Liver (tissue), 3 donors: ENCODE measurements at regions not wholly inside any gene's neighbourhood (a gene's known extent, or its start where the extent isn't known, plus 50 kb on each side); places are given as distances from the start of the nearest gene placed in this dataset.

Source experiments
- CTCF ChIP-seq: fragments of 150-350 bp; IDR thresholded peaks from 2 replicates; pipeline ENCODE4 v1.5.1; 2017; ENCODE audit warnings: improper control_type of control experiment, low read depth, low read length; ENCODE audit not compliant: missing input control
- FOXA1 ChIP-seq: IDR thresholded peaks from 2 replicates; pipeline ENCODE4 v1.6.1; 2016; ENCODE audit warnings: antibody characterized with exemption
- FOXA2 ChIP-seq: IDR thresholded peaks from 2 replicates; pipeline ENCODE4 v1.6.1; 2016; ENCODE audit warnings: antibody characterized with exemption
- GABPA ChIP-seq, 2 donors: IDR thresholded peaks in 1 of 2; conservative IDR thresholded peaks in 1 of 2; 2 replicates each; pipeline ENCODE4 v1.6.1; 2016; ENCODE audit warnings: antibody characterized with exemption in 2 of 2, mild to moderate bottlenecking in 1 of 2, moderate library complexity in 1 of 2
- MAX ChIP-seq: IDR thresholded peaks from 2 replicates; pipeline ENCODE4 v1.6.1; 2016; ENCODE audit warnings: antibody characterized with exemption
- NR2F2 ChIP-seq: IDR thresholded peaks from 2 replicates; pipeline ENCODE4 v1.6.1; 2016; ENCODE audit warnings: antibody characterized with exemption
- RAD21 ChIP-seq, 2 donors: IDR thresholded peaks; 2 replicates each; pipeline ENCODE4 v1.6.1; 2016; ENCODE audit warnings: antibody characterized with exemption in 2 of 2, mild to moderate bottlenecking in 2 of 2
- RXRA ChIP-seq, 2 donors: IDR thresholded peaks; 2 replicates each; pipeline ENCODE4 v1.6.1; 2017 to 2018; ENCODE audit warnings: antibody characterized with exemption in 2 of 2, mild to moderate bottlenecking in 1 of 2
- YY1 ChIP-seq: IDR thresholded peaks from 2 replicates; pipeline ENCODE4 v1.6.1; 2016; ENCODE audit warnings: antibody characterized with exemption, mild to moderate bottlenecking
- TF ChIP-seq, protein P1 (sequence below): IDR thresholded peaks from 2 replicates; pipeline ENCODE4 v1.6.1; 2016; ENCODE audit warnings: antibody characterized with exemption, mild to moderate bottlenecking
- TF ChIP-seq, protein P2 (sequence below): IDR thresholded peaks from 2 replicates; pipeline ENCODE4 v1.6.1; 2016; ENCODE audit warnings: antibody characterized with exemption
- donor health status: healthy.
- donor health status: healthy.

- TF ChIP-seq FOXA1: no peak
- no peak for TF ChIP-seq MAX
- TF ChIP-seq CTCF: no peak
- TF ChIP-seq, protein P1, sequence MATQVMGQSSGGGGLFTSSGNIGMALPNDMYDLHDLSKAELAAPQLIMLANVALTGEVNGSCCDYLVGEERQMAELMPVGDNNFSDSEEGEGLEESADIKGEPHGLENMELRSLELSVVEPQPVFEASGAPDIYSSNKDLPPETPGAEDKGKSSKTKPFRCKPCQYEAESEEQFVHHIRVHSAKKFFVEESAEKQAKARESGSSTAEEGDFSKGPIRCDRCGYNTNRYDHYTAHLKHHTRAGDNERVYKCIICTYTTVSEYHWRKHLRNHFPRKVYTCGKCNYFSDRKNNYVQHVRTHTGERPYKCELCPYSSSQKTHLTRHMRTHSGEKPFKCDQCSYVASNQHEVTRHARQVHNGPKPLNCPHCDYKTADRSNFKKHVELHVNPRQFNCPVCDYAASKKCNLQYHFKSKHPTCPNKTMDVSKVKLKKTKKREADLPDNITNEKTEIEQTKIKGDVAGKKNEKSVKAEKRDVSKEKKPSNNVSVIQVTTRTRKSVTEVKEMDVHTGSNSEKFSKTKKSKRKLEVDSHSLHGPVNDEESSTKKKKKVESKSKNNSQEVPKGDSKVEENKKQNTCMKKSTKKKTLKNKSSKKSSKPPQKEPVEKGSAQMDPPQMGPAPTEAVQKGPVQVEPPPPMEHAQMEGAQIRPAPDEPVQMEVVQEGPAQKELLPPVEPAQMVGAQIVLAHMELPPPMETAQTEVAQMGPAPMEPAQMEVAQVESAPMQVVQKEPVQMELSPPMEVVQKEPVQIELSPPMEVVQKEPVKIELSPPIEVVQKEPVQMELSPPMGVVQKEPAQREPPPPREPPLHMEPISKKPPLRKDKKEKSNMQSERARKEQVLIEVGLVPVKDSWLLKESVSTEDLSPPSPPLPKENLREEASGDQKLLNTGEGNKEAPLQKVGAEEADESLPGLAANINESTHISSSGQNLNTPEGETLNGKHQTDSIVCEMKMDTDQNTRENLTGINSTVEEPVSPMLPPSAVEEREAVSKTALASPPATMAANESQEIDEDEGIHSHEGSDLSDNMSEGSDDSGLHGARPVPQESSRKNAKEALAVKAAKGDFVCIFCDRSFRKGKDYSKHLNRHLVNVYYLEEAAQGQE: no peak
- no peak for TF ChIP-seq YY1
- TF ChIP-seq GABPA (IDR thresholded peaks at IDR 0.05 in 1 of 2, conservative IDR thresholded peaks at IDR 0.05 in 1 of 2): no peak
- no peak for TF ChIP-seq NR2F2
- no peak for TF ChIP-seq RXRA (IDR thresholded peaks at IDR 0.05)
- no peak for TF ChIP-seq RAD21 (IDR thresholded peaks at IDR 0.05)
- TF ChIP-seq, protein P2, sequence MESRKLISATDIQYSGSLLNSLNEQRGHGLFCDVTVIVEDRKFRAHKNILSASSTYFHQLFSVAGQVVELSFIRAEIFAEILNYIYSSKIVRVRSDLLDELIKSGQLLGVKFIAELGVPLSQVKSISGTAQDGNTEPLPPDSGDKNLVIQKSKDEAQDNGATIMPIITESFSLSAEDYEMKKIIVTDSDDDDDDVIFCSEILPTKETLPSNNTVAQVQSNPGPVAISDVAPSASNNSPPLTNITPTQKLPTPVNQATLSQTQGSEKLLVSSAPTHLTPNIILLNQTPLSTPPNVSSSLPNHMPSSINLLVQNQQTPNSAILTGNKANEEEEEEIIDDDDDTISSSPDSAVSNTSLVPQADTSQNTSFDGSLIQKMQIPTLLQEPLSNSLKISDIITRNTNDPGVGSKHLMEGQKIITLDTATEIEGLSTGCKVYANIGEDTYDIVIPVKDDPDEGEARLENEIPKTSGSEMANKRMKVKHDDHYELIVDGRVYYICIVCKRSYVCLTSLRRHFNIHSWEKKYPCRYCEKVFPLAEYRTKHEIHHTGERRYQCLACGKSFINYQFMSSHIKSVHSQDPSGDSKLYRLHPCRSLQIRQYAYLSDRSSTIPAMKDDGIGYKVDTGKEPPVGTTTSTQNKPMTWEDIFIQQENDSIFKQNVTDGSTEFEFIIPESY: no peak
- no peak for TF ChIP-seq FOXA2
Observed at GRCh38 chr1:222019029-222019428, 277.1 kb upstream of the DUSP10 start.
